ENCODE measurements at regions not wholly inside any gene's neighbourhood (a gene's known extent, or its start where the extent isn't known, plus 50 kb on each side); places are given as distances from the start of the nearest gene placed in this dataset.
"Not testable (repeated sequence)": the region's sequence is repeated elsewhere in the genome, so short reads cannot be mapped to it uniquely, and the experiment has no call there.

DNA sequence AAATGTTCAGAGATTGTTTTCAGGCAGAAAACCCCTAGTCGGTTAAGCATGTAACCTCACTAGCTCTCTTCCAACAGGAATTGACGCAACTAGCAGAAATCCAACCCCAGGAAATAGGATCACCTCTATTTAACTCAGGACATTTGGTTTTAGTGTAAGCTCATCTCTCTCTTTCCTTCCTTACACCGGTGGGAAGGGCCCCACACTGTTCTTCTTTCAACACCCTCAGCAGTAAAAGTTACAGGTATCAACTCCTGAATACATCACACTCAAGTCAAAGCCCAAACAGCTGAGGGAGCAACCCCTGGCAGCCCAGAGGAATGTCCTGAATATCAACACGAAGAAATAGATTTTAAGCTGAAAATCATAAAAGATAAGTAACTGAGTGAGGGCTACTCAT, 191.2 kb upstream of the KIF2B start:
- no peak for DNase-seq

DNA sequence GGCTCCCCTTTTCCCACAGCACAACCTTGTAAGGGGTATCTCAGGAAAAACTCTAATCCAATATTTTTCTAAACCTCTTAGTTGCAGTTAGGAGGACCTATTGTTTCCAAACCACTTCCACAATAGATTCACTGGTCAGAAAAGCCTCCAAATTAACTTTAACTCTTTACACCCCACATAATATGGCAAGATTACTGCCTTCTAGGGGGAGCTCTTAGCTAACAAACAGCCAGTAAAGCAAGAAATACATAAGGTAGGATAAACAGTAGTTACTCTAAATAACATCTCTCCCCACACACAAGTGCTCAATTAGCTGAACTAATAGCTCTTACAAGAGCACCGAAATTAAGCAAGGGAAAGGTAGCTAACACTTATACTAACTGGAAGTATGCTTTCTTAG, 192.1 kb upstream of the KIF2B start:
- no peak for DNase-seq

DNA sequence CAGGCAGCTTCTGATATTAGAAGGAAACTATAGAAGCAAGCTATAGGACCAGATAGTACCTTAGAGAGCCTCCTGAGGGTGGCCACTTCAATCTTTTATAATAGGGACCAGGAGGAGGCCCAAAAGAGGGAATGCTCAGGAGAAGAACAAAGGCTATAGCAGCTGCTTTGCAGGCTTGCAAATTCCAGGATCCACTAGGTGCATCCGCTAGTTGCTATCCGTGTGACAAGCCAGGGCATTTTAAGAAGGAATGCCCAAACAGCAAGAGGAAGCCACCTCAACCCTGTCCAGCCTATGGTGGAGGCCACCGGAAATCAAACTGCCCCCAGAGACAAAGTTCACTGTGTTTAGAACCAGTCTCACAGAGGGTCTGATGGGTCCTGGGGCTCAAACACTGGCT, 192.6 kb upstream of the KIF2B start:
- DNase-seq = no peak

DNA sequence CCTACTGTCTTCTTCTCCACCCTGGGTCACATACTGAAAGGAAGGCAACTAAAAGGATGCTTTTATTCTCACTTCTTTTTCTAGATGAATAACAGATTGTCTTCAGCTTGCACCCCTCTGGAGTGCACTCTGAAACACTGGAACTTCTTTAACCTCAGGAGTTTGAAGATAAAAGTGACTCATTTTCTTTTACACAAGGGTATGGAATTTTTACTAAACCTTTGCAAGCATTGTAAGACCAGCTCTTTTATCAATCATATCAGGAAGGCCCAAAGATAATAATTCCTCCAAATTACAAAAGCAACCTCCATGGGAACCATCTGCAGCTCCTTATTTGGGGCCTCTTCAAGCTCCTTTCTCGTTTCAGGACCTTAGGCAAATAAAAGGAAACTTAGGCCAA, 193.5 kb upstream of the KIF2B start:
- DNase-seq = no peak

DNA sequence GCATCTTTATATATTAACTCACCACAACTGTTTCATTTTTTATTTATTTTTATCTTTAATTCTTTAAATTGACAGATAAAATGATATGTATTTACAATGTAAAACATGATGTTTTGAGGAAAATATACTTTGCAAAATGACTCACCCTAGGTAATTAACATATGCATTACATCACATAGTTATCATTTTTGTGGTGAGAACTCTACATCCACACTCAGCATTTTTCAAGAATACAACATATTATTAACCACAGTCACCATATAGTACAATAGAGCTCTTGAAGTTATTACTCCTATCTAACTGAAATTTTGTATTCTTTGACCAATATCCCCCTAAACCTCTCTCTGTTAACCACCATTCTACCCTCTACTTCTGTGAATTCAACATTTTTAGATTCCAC, 194.7 kb upstream of the KIF2B start:
- DNase-seq = no peak

DNA sequence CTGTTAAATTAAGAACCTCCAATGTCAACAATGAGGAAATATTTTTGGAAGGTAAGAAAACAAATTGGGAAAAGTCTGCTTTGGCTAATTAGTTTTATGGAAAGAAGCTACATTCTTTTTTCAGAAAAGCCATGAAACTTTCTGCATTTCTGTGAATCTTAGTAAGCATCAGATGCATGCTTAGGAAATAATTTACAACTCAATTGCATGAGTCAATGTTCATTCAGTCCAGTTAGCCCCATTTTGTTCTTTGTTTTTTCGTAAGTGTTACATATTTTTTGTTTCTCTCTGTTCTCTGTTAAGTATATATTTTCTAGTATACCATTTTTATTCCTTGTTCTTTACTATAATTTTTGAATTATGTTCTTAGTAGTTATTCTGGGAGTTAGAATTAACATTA, 195.2 kb upstream of the KIF2B start:
- DNase-seq = no peak

DNA sequence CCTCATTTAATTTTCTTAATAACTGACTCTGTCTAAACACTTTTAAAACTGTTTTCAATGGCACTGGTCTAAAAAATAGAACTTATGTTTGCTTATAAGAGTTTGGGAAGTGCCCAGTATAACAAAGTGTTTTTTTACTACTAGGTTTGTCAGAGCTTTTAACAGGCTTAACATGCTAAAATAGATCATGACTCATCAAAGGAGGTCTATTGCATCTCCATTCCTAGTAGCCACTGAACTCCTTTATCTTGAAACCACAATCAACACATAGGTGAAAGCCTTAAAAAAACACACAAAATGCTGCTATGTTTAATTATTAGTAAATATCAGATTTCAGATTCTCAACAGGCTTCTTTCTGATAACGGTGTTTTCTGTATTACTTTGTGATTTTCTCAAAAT, 196.4 kb upstream of the KIF2B start:
- no peak for DNase-seq

DNA sequence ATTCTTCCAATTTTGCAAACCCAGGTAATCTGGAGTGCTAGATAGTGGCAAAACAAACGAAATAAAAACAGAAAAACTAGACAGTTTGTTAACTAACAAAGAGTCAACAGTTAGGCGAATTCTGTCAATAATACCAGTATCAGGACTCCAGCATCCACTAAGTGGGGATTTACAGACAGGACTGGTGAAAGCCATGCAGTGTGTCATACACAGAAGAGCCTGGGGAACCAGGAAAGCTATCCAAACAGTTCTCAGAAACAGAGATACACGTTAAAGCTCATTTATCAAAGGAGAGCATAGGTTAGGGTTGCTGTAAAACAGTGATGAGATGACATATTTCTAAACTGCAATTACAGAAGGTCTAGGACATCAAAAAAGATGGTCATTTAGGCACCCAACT, 203.7 kb upstream of the KIF2B start:
- no peak for DNase-seq

DNA sequence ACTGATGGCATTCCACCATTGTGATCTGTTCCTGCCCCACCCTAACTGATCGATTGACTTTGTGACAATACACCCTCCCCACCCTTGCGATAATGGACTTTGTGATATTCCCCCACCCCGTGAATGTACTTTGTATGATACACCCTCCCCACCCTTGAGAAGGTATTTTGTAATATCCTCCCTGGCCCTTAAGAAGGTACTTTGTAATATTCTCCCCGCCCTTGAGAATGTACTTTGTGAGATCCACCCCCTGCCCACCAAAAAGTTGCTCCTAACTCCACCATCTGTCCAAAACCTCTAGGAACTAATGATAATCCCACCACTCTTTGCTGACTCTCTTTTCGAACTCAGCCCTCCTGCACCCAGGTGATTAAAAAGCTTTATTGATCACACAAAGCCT, 214.5 kb upstream of the KIF2B start:
- not testable (repeated sequence) for DNase-seq

DNA sequence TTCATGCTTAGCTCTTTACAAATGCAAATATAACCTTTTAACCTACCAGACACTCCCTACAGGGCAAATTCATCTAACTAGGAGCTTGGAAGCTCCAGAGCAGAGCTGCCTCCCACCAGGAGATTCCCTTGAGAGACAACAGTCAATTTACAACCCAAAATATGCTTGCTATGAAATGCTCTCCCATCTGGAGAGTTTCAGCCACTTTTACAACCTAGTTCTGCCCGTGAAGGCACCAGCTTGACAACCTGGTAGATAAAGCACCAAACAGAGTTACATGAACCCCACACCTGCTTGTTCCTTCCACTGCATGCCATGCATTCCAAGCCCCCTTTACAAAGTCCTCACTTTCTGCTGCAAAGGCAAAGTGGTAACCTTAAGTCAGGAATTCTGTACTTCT, 215.3 kb upstream of the KIF2B start:
- no peak for DNase-seq

DNA sequence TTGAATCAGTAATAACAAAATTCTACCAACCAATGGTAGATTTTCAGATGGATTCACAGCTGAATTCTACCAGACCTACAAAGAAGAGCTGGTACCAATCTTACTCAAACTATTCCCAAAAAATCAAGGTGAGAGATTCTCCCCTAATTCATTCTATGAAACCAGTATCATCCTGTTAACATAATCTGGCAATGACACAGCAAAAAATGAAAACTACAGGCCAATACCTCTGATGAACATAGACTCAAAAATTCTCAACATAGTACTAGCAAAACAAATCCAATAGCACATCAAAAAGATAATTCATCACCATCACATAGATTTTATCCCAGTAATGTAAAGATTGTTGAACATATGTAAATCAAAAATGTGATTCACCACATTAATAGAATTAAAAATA, 234.4 kb upstream of the KIF2B start:
- DNase-seq = no peak

DNA sequence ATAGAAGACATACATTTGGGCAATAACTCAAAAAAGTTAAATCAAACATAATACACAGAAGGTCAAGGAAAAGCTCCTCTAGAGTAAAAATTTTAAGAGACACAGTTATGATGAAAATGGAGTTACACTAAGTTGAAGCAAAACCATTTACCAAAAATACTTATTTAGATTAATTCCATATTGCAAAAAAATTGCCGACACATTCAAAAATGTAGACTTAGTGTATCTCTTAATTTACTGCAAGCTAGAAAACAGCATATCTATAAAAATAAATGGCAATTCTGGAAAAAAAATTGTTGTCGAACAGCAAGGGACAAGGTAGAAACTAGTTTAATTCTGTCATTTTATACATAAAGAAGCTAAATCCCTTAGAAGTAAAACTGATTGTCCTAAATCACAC, 248.7 kb upstream of the KIF2B start:
- DNase-seq = no peak

DNA sequence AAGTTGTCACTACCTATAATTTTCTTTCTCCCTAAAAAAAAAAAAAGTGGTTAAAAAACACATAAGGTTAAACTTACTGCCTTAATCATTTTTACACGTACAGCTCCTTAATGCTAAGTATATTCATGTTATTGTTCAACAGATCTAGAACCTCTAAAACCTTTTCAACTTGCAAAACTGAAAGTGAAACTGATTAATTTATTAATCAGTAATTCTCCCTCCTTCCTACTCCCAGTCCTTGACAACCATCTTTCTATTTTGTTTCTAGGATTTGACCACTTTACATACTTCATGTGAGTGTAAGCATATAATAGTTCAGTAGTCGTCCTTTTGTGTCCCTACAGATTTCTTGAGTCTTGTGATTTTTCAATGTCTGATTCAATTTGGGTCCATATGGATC, 251.4 kb upstream of the KIF2B start:
- no peak for DNase-seq

DNA sequence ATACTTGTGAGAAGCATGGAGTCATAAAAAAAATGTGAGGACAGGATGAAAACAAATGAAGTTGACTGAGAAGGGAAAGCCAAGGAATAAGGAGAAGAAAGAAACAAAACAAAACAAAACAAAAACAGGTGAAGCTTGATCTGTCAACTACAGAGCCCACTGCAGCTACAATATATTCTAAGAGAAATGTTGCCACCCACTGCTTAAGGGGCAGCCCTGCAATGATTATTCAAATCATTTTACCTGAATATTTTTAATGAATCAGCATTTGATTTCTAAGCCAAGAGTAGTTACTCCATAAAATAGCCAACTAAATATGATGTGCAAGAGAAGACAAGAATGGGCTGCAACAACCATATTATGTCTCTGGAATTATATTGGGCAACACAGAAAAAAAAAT, 252.0 kb upstream of the KIF2B start:
- no peak for DNase-seq

DNA sequence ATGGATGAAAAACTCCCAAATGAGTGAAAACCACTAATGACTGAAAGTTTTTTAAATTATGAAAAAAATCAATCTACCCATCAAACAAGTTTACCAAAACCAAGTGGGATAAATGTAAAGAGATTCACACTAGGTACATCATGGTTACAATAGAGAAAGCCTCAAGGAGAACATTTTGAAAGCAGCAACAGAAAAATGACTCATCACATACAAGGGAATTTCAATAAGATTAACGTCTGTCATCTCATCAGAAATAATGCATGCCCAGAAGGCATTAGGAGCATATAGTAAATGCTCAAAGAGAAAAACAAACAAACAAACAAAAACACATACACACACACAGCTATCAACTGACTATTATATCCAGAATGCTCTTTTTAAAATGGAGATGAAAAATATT, 261.8 kb upstream of the KIF2B start:
- DNase-seq = no peak

DNA sequence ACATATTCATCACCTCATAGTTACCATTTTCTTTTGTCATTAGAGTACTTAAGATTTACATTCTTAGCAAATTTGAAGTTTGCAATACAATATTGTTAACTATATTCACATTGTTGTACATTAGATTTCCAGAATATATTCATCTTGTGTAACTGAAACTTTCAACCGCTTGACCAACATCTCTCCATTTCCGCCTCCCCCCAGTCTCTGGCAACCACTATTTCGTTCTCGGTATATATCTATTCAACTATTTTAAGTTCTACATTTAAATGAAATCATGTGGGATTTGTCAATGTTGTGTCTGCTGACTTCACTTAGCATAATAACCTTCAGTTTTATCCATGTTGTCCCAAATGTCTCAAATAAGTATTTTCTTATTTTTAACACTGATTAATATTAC, 274.5 kb upstream of the KIF2B start:
- DNase-seq = no peak

DNA sequence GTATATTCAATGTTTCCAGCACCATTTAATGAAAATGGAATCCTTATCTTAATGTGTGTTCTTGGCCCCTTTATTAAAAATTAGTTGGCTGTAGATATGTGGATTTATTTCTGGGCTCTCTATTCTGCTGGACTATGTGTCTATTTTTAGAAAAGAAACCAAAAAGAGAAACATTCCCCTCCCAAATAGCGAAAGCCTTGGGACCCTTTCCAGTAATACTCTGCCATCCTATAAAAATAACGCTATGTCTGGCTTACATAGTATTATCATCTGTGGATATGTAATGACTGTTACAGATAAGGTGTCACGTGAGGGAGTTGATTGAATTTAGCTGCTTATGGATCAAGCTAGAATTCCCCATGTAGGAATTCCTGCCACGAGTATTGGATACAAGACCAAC, 279.3 kb upstream of the KIF2B start:
- DNase-seq = no peak

DNA sequence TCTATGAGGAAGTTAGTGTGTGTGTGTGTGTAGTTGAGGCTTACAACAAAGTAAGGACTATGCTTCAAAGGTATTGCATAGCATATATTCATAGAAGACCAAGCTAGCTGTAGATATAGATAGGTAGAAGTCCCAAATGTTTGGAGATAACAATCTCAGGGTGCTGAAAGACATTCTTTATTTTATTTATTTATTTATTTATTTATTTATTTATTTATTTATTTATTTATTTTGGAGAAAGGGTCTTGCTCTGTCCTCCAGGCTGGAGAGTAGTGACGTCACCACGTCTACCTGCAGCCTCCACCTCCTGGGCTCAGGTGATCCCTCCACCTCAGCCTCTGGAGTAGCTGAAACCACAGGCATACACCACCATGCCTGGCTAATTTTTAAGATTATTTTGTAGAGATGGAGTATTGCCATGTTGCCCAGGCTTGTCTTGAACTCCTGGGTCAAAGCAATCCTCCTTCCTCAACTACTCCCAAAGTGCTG, 284.6 kb upstream of the KIF2B start:
- no peak for DNase-seq

DNA sequence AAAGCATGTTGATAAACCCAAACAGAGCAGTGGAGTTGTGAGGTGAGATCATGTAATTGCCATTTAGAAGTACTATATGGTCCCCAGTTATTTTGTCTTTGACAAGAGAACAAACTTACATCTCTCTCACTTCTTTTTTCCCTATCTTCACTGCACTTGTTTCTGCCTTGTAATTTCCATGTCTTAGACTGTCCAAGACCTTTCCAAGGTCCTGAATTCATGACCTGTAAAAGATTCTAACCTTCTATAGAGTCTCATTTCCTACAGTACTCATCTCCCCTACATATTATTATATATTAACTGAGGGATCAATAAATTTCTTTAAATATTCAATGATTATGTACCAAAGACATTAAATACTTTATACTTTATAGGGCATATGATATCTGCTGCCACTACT, 295.3 kb upstream of the KIF2B start:
- no peak for DNase-seq

DNA sequence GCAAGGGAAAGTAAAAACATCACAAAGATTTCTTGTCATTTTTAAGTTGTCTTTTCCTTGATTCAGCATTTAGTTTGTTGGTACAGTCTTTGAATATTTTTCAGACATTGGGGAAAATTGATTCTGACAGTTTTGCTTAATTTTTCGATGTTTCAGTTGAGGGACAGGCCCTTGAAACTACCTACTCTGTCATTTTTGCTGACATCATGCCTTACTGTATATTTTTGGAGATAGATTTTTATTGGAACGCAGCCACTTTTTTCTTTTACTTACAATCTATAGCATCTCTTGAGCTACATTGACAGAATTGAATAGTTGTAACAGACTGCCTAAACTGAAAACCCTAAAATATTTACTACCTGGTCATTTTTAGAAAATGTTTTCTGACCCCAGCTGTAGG, 297.1 kb upstream of the KIF2B start:
- DNase-seq = no peak

DNA sequence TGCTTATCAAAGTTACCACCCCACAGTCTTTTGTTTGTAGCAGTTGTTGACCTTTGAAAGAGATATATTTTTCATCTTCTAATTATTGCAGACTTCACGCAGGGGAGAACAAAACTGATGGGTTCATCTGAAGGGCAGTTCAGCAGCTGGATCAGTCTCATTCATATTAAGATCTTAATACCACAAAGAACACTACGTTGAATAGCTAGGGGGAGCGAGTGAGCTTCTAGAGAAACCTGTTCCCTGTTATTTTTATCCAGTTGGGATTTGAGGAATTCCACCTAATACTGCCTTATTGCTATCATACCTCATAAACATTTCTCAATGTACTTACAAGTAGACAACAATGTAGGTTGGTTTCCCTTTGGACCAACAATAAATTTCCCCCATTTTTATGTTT, 306.1 kb upstream of the KIF2B start:
- no peak for DNase-seq

DNA sequence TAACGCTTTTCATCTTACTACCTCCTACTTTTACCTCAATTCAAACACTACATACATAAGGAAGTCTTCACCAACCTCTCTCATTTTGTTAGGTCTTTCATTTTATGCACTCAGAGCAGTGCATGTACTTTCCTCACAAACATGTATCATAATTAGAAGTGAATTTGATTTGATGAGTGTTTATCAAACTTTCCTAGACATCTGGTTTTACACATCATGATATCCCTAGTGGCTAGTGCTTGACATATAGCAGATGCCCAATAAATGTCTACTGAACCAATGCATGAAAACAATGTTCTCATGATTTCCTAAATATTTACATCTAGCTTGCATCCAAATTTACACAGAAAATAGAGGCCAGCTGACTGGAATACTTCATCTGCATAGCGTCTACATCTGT, 323.4 kb upstream of the KIF2B start:
- no peak for DNase-seq

DNA sequence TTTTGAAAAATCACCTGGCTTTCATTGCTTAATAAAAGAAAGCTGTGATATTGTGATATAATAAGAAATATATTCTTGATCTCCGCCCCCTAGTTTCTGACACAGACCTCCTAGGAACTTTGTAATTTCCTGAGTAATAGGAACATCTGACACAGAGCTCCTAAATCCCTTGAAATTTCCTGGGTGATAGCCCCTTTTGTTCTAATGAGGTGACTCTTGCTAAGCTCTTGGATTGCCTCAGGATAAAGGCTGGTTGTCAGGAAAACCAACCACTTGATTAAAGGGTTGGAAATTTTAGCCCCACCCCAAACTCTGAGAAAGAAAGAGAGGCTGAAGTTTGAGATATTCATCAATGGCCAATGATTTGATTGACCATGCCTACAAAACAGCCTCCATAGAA, 326.4 kb upstream of the KIF2B start:
- no peak for DNase-seq

DNA sequence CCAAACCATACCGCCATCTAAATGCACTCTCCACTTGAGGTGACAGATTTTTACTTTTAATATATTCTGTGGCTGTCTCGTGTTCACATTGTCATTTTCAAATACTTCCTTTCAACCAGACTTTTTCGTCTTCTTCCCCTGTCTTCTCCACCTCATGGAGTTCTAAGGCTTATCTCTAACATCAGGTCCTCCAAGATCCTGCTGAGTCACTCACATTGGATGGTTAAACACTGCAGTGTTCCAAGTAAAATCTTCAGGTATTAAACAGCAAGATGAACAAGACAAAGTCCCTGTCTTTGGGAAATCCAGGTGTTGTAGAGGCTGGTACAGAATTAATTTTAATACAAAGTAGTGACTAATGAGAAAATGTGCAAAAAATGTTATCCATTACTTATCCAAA, 330.2 kb upstream of the KIF2B start:
- no peak for DNase-seq

DNA sequence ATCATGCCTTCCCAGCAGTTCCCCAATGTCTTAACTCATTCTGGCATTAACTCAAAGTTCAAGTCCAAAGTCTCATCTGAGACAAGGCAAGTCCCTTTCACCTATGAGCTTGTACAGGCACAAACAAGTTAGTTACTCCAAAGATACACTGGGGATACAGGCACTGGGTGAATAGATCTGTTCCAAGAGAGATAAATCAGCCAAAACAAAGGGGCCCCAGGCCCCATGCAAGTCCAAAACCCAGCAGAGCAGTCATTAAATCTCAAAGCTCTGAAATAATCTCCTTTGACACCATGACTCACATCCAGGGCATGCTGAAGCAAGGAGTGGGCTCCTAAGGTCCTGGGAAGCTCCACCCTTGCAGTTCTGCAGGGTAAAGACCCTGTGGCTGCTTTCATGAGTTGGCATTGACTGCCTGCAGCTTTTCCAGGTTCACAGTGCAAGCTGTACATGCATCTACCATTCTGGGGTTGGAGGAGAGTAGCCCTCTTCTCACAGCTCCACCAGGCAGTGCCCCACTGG, 332.2 kb upstream of the KIF2B start:
- DNase-seq = no peak

DNA sequence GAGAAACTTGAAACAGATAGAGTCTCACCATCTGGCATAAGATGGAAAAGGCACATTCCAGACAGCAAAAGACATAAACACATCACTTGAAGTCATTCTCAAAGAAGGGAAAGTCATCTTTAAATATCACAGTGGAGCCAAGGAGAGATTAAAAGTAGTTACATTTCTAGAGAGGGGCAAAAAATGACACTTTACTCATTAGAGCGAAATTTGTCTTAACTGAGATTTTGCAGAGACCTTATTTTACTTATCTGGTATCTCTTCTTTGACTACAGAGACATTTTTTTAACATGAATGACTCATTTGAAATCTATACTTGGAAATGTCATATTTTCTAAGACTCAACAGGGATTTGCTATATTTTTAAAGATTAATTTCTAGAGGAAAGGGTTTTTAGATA, 339.0 kb upstream of the KIF2B start:
- no peak for DNase-seq

All from GF-D8 (cell line).